DOHH2 (cell line): ENCODE measurements at regions not wholly inside any gene's neighbourhood (a gene's known extent, or its start where the extent isn't known, plus 50 kb on each side); places are given as distances from the start of the nearest gene placed in this dataset.

ENCODE experiments used
- EZH2phosphoT487 ChIP-seq: fragments of 200-600 bp; sonication (generic); IDR thresholded peaks from 2 replicates; pipeline ENCODE4 v1.6.1; 2017; ENCODE audit warnings: borderline replicate concordance, mild to moderate bottlenecking, antibody characterized with exemption, low read length, moderate library complexity, mixed read lengths
- TF ChIP-seq, protein P1 (sequence below): fragments of 200-600 bp; sonication (generic); IDR thresholded peaks from one replicate; pipeline ENCODE4 v1.5.1; 2014; ENCODE audit warnings: antibody characterized with exemption, mild to moderate bottlenecking, low read depth, low read length; ENCODE audit not compliant: poor library complexity, severe bottlenecking

- TF ChIP-seq, protein P1, sequence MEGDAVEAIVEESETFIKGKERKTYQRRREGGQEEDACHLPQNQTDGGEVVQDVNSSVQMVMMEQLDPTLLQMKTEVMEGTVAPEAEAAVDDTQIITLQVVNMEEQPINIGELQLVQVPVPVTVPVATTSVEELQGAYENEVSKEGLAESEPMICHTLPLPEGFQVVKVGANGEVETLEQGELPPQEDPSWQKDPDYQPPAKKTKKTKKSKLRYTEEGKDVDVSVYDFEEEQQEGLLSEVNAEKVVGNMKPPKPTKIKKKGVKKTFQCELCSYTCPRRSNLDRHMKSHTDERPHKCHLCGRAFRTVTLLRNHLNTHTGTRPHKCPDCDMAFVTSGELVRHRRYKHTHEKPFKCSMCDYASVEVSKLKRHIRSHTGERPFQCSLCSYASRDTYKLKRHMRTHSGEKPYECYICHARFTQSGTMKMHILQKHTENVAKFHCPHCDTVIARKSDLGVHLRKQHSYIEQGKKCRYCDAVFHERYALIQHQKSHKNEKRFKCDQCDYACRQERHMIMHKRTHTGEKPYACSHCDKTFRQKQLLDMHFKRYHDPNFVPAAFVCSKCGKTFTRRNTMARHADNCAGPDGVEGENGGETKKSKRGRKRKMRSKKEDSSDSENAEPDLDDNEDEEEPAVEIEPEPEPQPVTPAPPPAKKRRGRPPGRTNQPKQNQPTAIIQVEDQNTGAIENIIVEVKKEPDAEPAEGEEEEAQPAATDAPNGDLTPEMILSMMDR = no peak
- TF ChIP-seq EZH2phosphoT487 = no peak
These were observed 756.7 kb downstream of the SOCS6 start for GRCh38 chr18:71045331-71046065.
